PC-9 (cell line): ENCODE measurements at regions not wholly inside any gene's neighbourhood (a gene's known extent, or its start where the extent isn't known, plus 50 kb on each side); places are given as distances from the start of the nearest gene placed in this dataset.

ENCODE experiments used
- CTCF ChIP-seq: fragments of 200-600 bp; sonication (generic); conservative IDR thresholded peaks from 2 replicates; pipeline ENCODE4 v1.6.1; 2017; ENCODE audit warnings: mixed run types, antibody characterized with exemption, mild to moderate bottlenecking, moderate library complexity
- EZH2 ChIP-seq: fragments of 200-600 bp; sonication (generic); IDR thresholded peaks from 2 replicates; pipeline ENCODE4 v1.8.0; 2017; ENCODE audit warnings: antibody characterized with exemption, low read depth

- TF ChIP-seq CTCF (no peak), EZH2 (no peak)
Measured at GRCh38 chr16:73408716-73409115, 360.8 kb upstream of the ZFHX3 start.
